Lower leg skin (tissue), 4 donors: ENCODE measurements at regions not wholly inside any gene's neighbourhood (a gene's known extent, or its start where the extent isn't known, plus 50 kb on each side); places are given as distances from the start of the nearest gene placed in this dataset.

Experiments
- DNase-seq, 2 donors: peaks; one replicate each; pipeline ENCODE4 v3.0.0-alpha.2; 2019; ENCODE audit warnings: low spot score in 2 of 2
- H3K4me3 ChIP-seq: fragments of 200-600 bp; sonication (generic); 2 replicates; pipeline ENCODE4 v1.5.1; 2017; ENCODE audit warnings: mild to moderate bottlenecking, low read depth; ENCODE audit not compliant: poor library complexity, severe bottlenecking
- POLR2A ChIP-seq, 2 donors: fragments of 450-650 bp; IDR thresholded peaks; one replicate each; pipeline ENCODE4 v1.6.1; 2016 to 2017; ENCODE audit warnings: antibody characterized with exemption in 2 of 2, mild to moderate bottlenecking in 1 of 2, moderate library complexity in 1 of 2
- WGBS, 2 donors: methylation state at CpG; one replicate each; pipeline ENCODE4 v1.1.5; 2018; 5-methylcytosine and 5-hydroxymethylcytosine counted together
- intact Hi-C: fragments of 100-400 bp; cut with DNase I; formaldehyde crosslinking; loops from one replicate; pipeline ENCODE4 v1.15.0; 2023; ENCODE audit warnings: low total_unique reads
- TF ChIP-seq, protein P1 (sequence below), 3 donors: fragments of 450-650 bp; IDR thresholded peaks; one replicate each; pipeline ENCODE4 v1.5.1; 2016; ENCODE audit warnings: antibody characterized with exemption in 3 of 3, mild to moderate bottlenecking in 3 of 3, moderate library complexity in 2 of 3

DNA sequence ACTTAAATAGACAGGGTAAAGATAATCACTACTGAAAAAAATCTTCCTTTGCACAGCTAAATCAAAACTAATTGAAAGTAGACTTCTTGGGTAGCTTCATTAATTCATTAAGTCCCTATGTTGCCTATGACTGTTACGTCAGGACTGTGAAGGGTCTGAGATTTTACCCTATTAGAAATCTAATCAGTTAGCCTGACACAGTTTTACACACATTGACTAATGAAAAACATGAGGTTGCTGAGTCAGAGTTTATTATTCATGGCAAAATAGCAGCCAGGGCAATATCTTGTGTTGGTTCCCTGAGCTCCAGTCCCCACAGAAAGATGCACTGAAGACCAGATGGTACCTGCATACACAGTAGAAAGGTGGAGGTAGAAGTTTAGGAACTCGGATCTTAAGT, 262.5 kb upstream of the ZP4 start:
- H3K4me3 ChIP-seq, result no peak overlapping the region
- intact Hi-C loops, result no loop called here
- TF ChIP-seq, protein P1, sequence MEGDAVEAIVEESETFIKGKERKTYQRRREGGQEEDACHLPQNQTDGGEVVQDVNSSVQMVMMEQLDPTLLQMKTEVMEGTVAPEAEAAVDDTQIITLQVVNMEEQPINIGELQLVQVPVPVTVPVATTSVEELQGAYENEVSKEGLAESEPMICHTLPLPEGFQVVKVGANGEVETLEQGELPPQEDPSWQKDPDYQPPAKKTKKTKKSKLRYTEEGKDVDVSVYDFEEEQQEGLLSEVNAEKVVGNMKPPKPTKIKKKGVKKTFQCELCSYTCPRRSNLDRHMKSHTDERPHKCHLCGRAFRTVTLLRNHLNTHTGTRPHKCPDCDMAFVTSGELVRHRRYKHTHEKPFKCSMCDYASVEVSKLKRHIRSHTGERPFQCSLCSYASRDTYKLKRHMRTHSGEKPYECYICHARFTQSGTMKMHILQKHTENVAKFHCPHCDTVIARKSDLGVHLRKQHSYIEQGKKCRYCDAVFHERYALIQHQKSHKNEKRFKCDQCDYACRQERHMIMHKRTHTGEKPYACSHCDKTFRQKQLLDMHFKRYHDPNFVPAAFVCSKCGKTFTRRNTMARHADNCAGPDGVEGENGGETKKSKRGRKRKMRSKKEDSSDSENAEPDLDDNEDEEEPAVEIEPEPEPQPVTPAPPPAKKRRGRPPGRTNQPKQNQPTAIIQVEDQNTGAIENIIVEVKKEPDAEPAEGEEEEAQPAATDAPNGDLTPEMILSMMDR (IDR thresholded peaks at IDR 0.05), result no peak
- no peak for TF ChIP-seq POLR2A (IDR thresholded peaks at IDR 0.05)
- DNase-seq, result no peak
- 77 to 87% methylated on average over 2 of the region's 2 CpGs for WGBS, 2 donors

- intact Hi-C loops, result no loop called here
- no peak overlapping the region for H3K4me3 ChIP-seq
- TF ChIP-seq POLR2A (IDR thresholded peaks at IDR 0.05), result no peak
- TF ChIP-seq, protein P1 (IDR thresholded peaks at IDR 0.05), result no peak
- no peak for DNase-seq
- 76 to 89% methylated on average over 2 of the region's 2 CpGs for WGBS, 2 donors
These were observed 261.4 kb upstream of the ZP4 start for GRCh38 chr1:238152119-238152518.

- H3K4me3 ChIP-seq, result no peak overlapping the region
- 49 to 67% methylated on average over 3 of the region's 3 CpGs for WGBS, 2 donors
- DNase-seq, result no peak
- TF ChIP-seq, protein P1 (IDR thresholded peaks at IDR 0.05), result no peak
- TF ChIP-seq POLR2A (IDR thresholded peaks at IDR 0.05), result no peak
- intact Hi-C loops, result no loop called here
These were observed 252.3 kb upstream of the ZP4 start for GRCh38 chr1:238143038-238143437.

DNA sequence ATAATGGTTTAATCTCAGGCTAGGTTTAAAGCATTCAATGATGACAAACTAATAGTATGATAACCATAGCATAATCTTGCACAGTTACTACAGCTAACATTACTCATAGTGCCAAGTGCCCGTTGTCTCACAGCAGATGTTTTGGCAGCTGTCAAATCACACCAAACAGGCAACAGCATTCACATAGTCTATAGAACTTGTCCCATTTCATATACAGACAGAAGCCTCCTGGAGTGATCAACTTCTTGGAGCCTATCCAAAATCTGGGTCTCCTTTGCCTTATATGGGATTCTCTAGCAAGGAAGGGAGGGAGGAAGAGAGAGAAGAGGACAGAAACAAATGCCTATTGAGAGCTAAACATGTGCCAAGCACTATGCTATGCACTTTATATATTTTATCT, 250.6 kb upstream of the ZP4 start:
- no peak for DNase-seq
- H3K4me3 ChIP-seq, result no peak overlapping the region
- intact Hi-C loops, result no loop called here
- WGBS, 2 donors, result 37 to 54% methylated on average over 1 of the region's 1 CpG
- TF ChIP-seq, protein P1 (IDR thresholded peaks at IDR 0.05), result no peak
- TF ChIP-seq POLR2A (IDR thresholded peaks at IDR 0.05), result no peak

GRCh38 chr1:238139713-238140112, 249.0 kb upstream of the ZP4 start:
- DNase-seq, result no peak
- no peak for TF ChIP-seq POLR2A (IDR thresholded peaks at IDR 0.05)
- TF ChIP-seq, protein P1 (IDR thresholded peaks at IDR 0.05), result no peak
- 19 to 57% methylated on average over 2 of the region's 2 CpGs for WGBS, 2 donors
- H3K4me3 ChIP-seq, result no peak overlapping the region
- intact Hi-C loops, result no loop called here

DNA sequence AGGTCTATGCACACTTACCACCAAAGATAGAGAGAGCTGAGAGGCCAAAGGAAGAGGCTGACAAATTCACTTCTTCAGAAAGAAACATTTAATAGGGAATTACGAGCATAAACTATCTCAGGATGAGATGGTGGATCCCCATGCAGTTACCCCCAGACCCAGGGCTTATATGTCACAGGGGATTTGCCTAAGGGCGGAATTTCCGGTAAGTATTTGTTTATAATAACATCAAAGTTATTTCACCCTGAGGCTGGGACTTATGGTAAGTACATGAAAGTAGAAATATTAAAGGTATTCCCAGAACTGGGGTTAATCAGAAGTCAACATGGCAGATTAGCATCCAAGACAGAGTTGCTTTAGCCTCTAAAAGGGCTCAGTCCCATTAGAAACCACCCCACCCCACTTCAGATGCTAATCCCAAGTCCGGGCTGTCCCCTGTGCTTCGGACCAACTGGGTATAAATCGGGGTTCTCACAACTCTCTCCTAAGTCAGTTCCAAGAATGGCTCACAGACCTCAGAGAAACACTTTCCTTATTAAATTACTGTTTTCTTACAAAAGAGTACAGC, 247.4 kb upstream of the ZP4 start:
- intact Hi-C loops, result no loop called here
- no peak for DNase-seq
- no peak overlapping the region for H3K4me3 ChIP-seq
- TF ChIP-seq, protein P1 (IDR thresholded peaks at IDR 0.05), result no peak
- no peak for TF ChIP-seq POLR2A (IDR thresholded peaks at IDR 0.05)
- WGBS, 2 donors, result 81 to 82% methylated on average over 6 of the region's 6 CpGs
